Fibroblast of lung (primary cell): ENCODE measurements at regions not wholly inside any gene's neighbourhood (a gene's known extent, or its start where the extent isn't known, plus 50 kb on each side); places are given as distances from the start of the nearest gene placed in this dataset.

ENCODE experiments used
- EZH2 ChIP-seq: IDR thresholded peaks from 2 replicates; pipeline ENCODE4 v1.5.1; 2012; ENCODE audit warnings: low read length, control low read depth, mild to moderate bottlenecking; ENCODE audit errors: missing control alignments
- TF ChIP-seq, protein P1 (sequence below), 2 donors: IDR thresholded peaks in 1 of 2; conservative IDR thresholded peaks in 1 of 2; 1 replicate in 1 of 2; 2 replicates in 1 of 2; pipeline ENCODE4 v1.5.1; 2011 to 2012; ENCODE audit warnings: low read length in 2 of 2, control low read depth in 1 of 2, inconsistent platforms in 1 of 2, low read depth in 1 of 2, mild to moderate bottlenecking in 1 of 2

- TF ChIP-seq, protein P1, sequence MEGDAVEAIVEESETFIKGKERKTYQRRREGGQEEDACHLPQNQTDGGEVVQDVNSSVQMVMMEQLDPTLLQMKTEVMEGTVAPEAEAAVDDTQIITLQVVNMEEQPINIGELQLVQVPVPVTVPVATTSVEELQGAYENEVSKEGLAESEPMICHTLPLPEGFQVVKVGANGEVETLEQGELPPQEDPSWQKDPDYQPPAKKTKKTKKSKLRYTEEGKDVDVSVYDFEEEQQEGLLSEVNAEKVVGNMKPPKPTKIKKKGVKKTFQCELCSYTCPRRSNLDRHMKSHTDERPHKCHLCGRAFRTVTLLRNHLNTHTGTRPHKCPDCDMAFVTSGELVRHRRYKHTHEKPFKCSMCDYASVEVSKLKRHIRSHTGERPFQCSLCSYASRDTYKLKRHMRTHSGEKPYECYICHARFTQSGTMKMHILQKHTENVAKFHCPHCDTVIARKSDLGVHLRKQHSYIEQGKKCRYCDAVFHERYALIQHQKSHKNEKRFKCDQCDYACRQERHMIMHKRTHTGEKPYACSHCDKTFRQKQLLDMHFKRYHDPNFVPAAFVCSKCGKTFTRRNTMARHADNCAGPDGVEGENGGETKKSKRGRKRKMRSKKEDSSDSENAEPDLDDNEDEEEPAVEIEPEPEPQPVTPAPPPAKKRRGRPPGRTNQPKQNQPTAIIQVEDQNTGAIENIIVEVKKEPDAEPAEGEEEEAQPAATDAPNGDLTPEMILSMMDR (conservative IDR thresholded peaks at IDR 0.05 in 1 of 2, IDR thresholded peaks at IDR 0.05 in 1 of 2; ENCODE audit: low read depth in 1 of 2, low read length in 2 of 2): no peak
- TF ChIP-seq EZH2: no peak
Observed at GRCh38 chr6:49118478-49118877, 344.6 kb downstream of the MMUT start.
